ENCODE measurements at regions not wholly inside any gene's neighbourhood (a gene's known extent, or its start where the extent isn't known, plus 50 kb on each side); places are given as distances from the start of the nearest gene placed in this dataset.

- H3K9me3 ChIP-seq (ENCODE audit: control insufficient read depth in 3 of 3, low read length in 3 of 3): peaks cover 0 to 4% (median 3%) of the 10 kb centered on the region in 3 donors
- no peaks in the 10 kb centered on the region for H3K4me1 ChIP-seq (ENCODE audit: control insufficient read depth in 3 of 3, insufficient read depth in 3 of 3, low read length in 3 of 3)
- H3K36me3 ChIP-seq (ENCODE audit: control insufficient read depth in 3 of 3, insufficient read depth in 3 of 3, low read length in 3 of 3): no peaks in the 10 kb centered on the region
- no peak overlapping the region for H3K27ac ChIP-seq (ENCODE audit: low read depth, low read length)
- H3K27me3 ChIP-seq (ENCODE audit: control insufficient read depth in 3 of 3, insufficient read depth in 3 of 3, low read length in 3 of 3): no peaks in the 10 kb centered on the region
- H3K9ac ChIP-seq (ENCODE audit: low read depth in 1 of 3, low read length in 3 of 3): no peak overlapping the region
- H3K4me3 ChIP-seq (ENCODE audit: low read length in 3 of 3): no peak overlapping the region
Measured at GRCh38 chrX:63475200-63475599, 124.1 kb upstream of the SPIN4 start.

DNA sequence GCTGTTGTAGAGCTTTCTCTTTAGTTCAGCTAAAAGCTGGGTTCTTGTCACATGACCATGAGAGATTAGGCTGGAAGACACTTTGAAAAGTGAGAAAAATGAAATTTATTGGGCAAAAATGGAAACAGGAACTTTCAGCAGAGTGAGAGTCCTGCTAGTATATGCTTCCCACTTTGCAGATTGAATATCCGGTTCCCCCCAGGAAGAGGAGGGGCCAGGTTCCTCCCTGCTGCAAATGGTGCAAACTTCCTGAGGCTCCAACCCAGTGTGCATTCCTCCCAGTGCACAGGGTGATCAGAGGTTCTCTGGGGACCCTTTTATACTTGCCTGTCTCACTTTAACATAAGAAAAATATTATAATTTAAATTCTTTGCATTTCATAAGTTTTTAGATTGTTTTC lies 119.9 kb upstream of the SPIN4 start:
- Histone ChIP-seq H3K27me3 (ENCODE audit: control insufficient read depth in 3 of 3, insufficient read depth in 3 of 3, low read length in 3 of 3) (no peaks in the 10 kb centered on the region), H3K4me3 (ENCODE audit: low read length in 3 of 3) (no peak overlapping the region), H3K27ac (ENCODE audit: low read depth, low read length) (no peak overlapping the region), H3K4me1 (ENCODE audit: control insufficient read depth in 3 of 3, insufficient read depth in 3 of 3, low read length in 3 of 3) (no peaks in the 10 kb centered on the region), H3K36me3 (ENCODE audit: control insufficient read depth in 3 of 3, insufficient read depth in 3 of 3, low read length in 3 of 3) (no peaks in the 10 kb centered on the region), H3K9me3 (ENCODE audit: control insufficient read depth in 3 of 3, low read length in 3 of 3) (peaks cover 0 to 4% (median 3%) of the 10 kb centered on the region in 3 donors), H3K9ac (ENCODE audit: low read depth in 1 of 3, low read length in 3 of 3) (no peak overlapping the region)

- Histone ChIP-seq H3K27ac (ENCODE audit: low read depth, low read length) (no peak overlapping the region), H3K27me3 (ENCODE audit: control insufficient read depth in 3 of 3, insufficient read depth in 3 of 3, low read length in 3 of 3) (no peaks in the 10 kb centered on the region), H3K9me3 (ENCODE audit: control insufficient read depth in 3 of 3, low read length in 3 of 3) (peaks cover 0 to 4% (median 3%) of the 10 kb centered on the region in 3 donors), H3K4me3 (ENCODE audit: low read length in 3 of 3) (no peak overlapping the region), H3K9ac (ENCODE audit: low read depth in 1 of 3, low read length in 3 of 3) (no peak overlapping the region), H3K4me1 (ENCODE audit: control insufficient read depth in 3 of 3, insufficient read depth in 3 of 3, low read length in 3 of 3) (no peaks in the 10 kb centered on the region), H3K36me3 (ENCODE audit: control insufficient read depth in 3 of 3, insufficient read depth in 3 of 3, low read length in 3 of 3) (no peaks in the 10 kb centered on the region)
Measured at GRCh38 chrX:63470506-63470905, 119.4 kb upstream of the SPIN4 start.

GRCh38 chrX:63466690-63467089 lies 115.6 kb upstream of the SPIN4 start:
- Histone ChIP-seq H3K4me1 (ENCODE audit: control insufficient read depth in 3 of 3, insufficient read depth in 3 of 3, low read length in 3 of 3) (no peaks in the 10 kb centered on the region), H3K27me3 (ENCODE audit: control insufficient read depth in 3 of 3, insufficient read depth in 3 of 3, low read length in 3 of 3) (no peaks in the 10 kb centered on the region), H3K27ac (ENCODE audit: low read depth, low read length) (no peak overlapping the region), H3K36me3 (ENCODE audit: control insufficient read depth in 3 of 3, insufficient read depth in 3 of 3, low read length in 3 of 3) (no peaks in the 10 kb centered on the region), H3K9me3 (ENCODE audit: control insufficient read depth in 3 of 3, low read length in 3 of 3) (peaks cover 0 to 4% (median 0%) of the 10 kb centered on the region in 3 donors), H3K4me3 (ENCODE audit: low read length in 3 of 3) (no peak overlapping the region), H3K9ac (ENCODE audit: low read depth in 1 of 3, low read length in 3 of 3) (no peak overlapping the region)

GRCh38 chrX:63458981-63459380 lies 107.8 kb upstream of the SPIN4 start:
- no peak overlapping the region for H3K9ac ChIP-seq (ENCODE audit: low read depth in 1 of 3, low read length in 3 of 3)
- H3K36me3 ChIP-seq (ENCODE audit: control insufficient read depth in 3 of 3, insufficient read depth in 3 of 3, low read length in 3 of 3): no peaks in the 10 kb centered on the region
- no peak overlapping the region for H3K27ac ChIP-seq (ENCODE audit: low read depth, low read length)
- peaks cover 0 to 2% (median 0%) of the 10 kb centered on the region in 3 donors for H3K9me3 ChIP-seq (ENCODE audit: control insufficient read depth in 3 of 3, low read length in 3 of 3)
- H3K4me3 ChIP-seq (ENCODE audit: low read length in 3 of 3): no peak overlapping the region
- no peaks in the 10 kb centered on the region for H3K4me1 ChIP-seq (ENCODE audit: control insufficient read depth in 3 of 3, insufficient read depth in 3 of 3, low read length in 3 of 3)
- H3K27me3 ChIP-seq (ENCODE audit: control insufficient read depth in 3 of 3, insufficient read depth in 3 of 3, low read length in 3 of 3): no peaks in the 10 kb centered on the region

DNA sequence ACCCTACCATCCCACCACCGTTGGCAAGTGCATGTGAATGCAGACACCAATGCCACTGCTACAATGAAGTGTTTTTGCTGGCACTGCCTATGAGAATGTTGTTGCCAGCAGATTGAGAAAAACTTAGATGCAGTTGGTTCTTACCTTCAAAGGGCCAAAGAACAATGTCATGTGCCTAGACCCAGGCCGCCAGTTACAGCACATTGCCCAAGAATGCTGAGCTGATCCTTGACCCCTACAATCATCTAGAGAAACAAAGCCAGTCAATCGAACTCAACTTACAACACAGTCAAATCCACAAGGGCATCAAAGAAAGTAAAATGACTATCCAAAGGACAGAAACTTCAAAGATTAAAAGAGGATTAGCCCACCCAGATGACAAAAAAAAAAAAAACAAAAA lies 102.4 kb upstream of the SPIN4 start:
- Histone ChIP-seq H3K4me3 (ENCODE audit: low read length in 3 of 3) (no peak overlapping the region), H3K9ac (ENCODE audit: low read depth in 1 of 3, low read length in 3 of 3) (no peak overlapping the region), H3K36me3 (ENCODE audit: control insufficient read depth in 3 of 3, insufficient read depth in 3 of 3, low read length in 3 of 3) (peaks cover 0 to 5% (median 2%) of the 10 kb centered on the region in 3 donors), H3K4me1 (ENCODE audit: control insufficient read depth in 3 of 3, insufficient read depth in 3 of 3, low read length in 3 of 3) (no peaks in the 10 kb centered on the region), H3K9me3 (ENCODE audit: control insufficient read depth in 3 of 3, low read length in 3 of 3) (peaks cover 0 to 2% (median 0%) of the 10 kb centered on the region in 3 donors), H3K27ac (ENCODE audit: low read depth, low read length) (no peak overlapping the region), H3K27me3 (ENCODE audit: control insufficient read depth in 3 of 3, insufficient read depth in 3 of 3, low read length in 3 of 3) (no peaks in the 10 kb centered on the region)

GRCh38 chrX:63441717-63442116 lies 90.6 kb upstream of the SPIN4 start:
- no peaks in the 10 kb centered on the region for H3K9me3 ChIP-seq (ENCODE audit: control insufficient read depth in 3 of 3, low read length in 3 of 3)
- H3K9ac ChIP-seq (ENCODE audit: low read depth in 1 of 3, low read length in 3 of 3): no peak overlapping the region
- H3K4me3 ChIP-seq (ENCODE audit: low read length in 3 of 3): no peak overlapping the region
- H3K4me1 ChIP-seq (ENCODE audit: control insufficient read depth in 3 of 3, insufficient read depth in 3 of 3, low read length in 3 of 3): no peaks in the 10 kb centered on the region
- H3K36me3 ChIP-seq (ENCODE audit: control insufficient read depth in 3 of 3, insufficient read depth in 3 of 3, low read length in 3 of 3): no peaks in the 10 kb centered on the region
- H3K27me3 ChIP-seq (ENCODE audit: control insufficient read depth in 3 of 3, insufficient read depth in 3 of 3, low read length in 3 of 3): no peaks in the 10 kb centered on the region
- no peak overlapping the region for H3K27ac ChIP-seq (ENCODE audit: low read depth, low read length)

GRCh38 chrX:63439580-63439979 lies 88.4 kb upstream of the SPIN4 start:
- H3K9ac ChIP-seq (ENCODE audit: low read depth in 1 of 3, low read length in 3 of 3): no peak overlapping the region
- H3K27ac ChIP-seq (ENCODE audit: low read depth, low read length): no peak overlapping the region
- H3K27me3 ChIP-seq (ENCODE audit: control insufficient read depth in 3 of 3, insufficient read depth in 3 of 3, low read length in 3 of 3): no peaks in the 10 kb centered on the region
- no peaks in the 10 kb centered on the region for H3K9me3 ChIP-seq (ENCODE audit: control insufficient read depth in 3 of 3, low read length in 3 of 3)
- no peak overlapping the region for H3K4me3 ChIP-seq (ENCODE audit: low read length in 3 of 3)
- no peaks in the 10 kb centered on the region for H3K36me3 ChIP-seq (ENCODE audit: control insufficient read depth in 3 of 3, insufficient read depth in 3 of 3, low read length in 3 of 3)
- H3K4me1 ChIP-seq (ENCODE audit: control insufficient read depth in 3 of 3, insufficient read depth in 3 of 3, low read length in 3 of 3): no peaks in the 10 kb centered on the region

DNA sequence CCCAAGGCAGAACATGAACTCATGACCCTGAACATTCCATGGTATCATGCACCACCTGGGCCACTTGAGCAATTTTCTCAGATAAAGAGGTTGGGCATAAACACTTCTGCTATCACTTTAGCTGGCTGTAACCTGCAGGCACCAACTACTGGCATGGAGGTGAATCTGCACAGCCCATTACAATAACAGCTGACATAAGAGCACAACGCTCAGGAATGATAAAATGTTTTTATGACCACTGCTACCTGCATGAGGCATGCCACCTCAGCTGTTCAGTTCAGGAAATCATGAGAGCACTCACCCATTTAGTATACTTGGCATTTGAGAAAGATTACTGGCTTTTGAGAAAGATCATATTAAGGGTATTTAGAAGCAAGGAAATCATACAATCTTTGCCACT lies 85.7 kb upstream of the SPIN4 start:
- Histone ChIP-seq H3K9me3 (ENCODE audit: control insufficient read depth in 3 of 3, low read length in 3 of 3) (no peaks in the 10 kb centered on the region), H3K4me1 (ENCODE audit: control insufficient read depth in 3 of 3, insufficient read depth in 3 of 3, low read length in 3 of 3) (no peaks in the 10 kb centered on the region), H3K27me3 (ENCODE audit: control insufficient read depth in 3 of 3, insufficient read depth in 3 of 3, low read length in 3 of 3) (no peaks in the 10 kb centered on the region), H3K27ac (ENCODE audit: low read depth, low read length) (no peak overlapping the region), H3K36me3 (ENCODE audit: control insufficient read depth in 3 of 3, insufficient read depth in 3 of 3, low read length in 3 of 3) (no peaks in the 10 kb centered on the region), H3K4me3 (ENCODE audit: low read length in 3 of 3) (no peak overlapping the region), H3K9ac (ENCODE audit: low read depth in 1 of 3, low read length in 3 of 3) (no peak overlapping the region)

DNA sequence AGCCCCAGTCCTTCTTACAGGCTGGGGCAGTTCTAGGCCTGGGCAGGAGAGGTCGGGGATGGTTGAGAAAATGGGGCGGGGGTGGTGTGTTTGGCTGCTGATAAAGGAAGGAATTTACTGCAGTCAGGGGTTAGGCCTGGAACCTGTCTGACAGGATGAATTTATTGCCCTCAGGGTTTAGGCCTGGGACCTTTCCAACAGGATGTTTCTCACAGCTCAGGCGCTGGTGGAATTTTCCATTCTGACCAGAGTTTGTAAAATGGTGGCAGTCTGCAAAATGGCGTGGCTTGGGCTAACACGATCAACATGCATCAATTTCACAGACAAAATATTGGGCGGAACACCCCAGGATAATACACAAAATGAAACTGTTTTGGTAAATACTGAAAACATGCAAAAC lies 83.5 kb upstream of the SPIN4 start:
- Histone ChIP-seq H3K36me3 (ENCODE audit: control insufficient read depth in 3 of 3, insufficient read depth in 3 of 3, low read length in 3 of 3) (no peaks in the 10 kb centered on the region), H3K9me3 (ENCODE audit: control insufficient read depth in 3 of 3, low read length in 3 of 3) (no peaks in the 10 kb centered on the region), H3K27ac (ENCODE audit: low read depth, low read length) (no peak overlapping the region), H3K4me1 (ENCODE audit: control insufficient read depth in 3 of 3, insufficient read depth in 3 of 3, low read length in 3 of 3) (no peaks in the 10 kb centered on the region), H3K9ac (ENCODE audit: low read depth in 1 of 3, low read length in 3 of 3) (no peak overlapping the region), H3K27me3 (ENCODE audit: control insufficient read depth in 3 of 3, insufficient read depth in 3 of 3, low read length in 3 of 3) (no peaks in the 10 kb centered on the region), H3K4me3 (ENCODE audit: low read length in 3 of 3) (no peak overlapping the region)

DNA sequence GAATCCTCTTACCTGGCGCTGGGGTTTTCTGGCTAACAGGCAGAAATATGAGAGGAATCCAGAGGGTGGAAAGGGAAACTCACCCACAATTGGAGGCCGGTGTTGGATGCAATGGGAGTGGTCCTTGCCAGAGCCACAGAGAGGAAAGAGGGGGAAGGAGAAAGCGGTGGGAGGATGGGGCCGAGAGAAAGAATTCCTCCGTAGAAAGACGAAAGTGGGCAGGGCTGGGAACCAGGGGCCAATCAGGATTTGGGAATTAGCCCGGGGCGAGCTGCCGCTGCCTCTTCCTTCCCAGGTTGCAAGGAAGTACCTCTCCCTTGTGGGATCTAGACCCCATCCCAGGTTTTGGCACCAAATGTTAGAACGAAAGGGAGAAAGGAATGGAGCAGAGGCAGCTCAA lies 83.1 kb upstream of the SPIN4 start:
- no peaks in the 10 kb centered on the region for H3K36me3 ChIP-seq (ENCODE audit: control insufficient read depth in 3 of 3, insufficient read depth in 3 of 3, low read length in 3 of 3)
- no peaks in the 10 kb centered on the region for H3K4me1 ChIP-seq (ENCODE audit: control insufficient read depth in 3 of 3, insufficient read depth in 3 of 3, low read length in 3 of 3)
- no peaks in the 10 kb centered on the region for H3K27me3 ChIP-seq (ENCODE audit: control insufficient read depth in 3 of 3, insufficient read depth in 3 of 3, low read length in 3 of 3)
- no peak overlapping the region for H3K9ac ChIP-seq (ENCODE audit: low read depth in 1 of 3, low read length in 3 of 3)
- H3K4me3 ChIP-seq (ENCODE audit: low read length in 3 of 3): no peak overlapping the region
- no peaks in the 10 kb centered on the region for H3K9me3 ChIP-seq (ENCODE audit: control insufficient read depth in 3 of 3, low read length in 3 of 3)
- H3K27ac ChIP-seq (ENCODE audit: low read depth, low read length): no peak overlapping the region

Data from skeletal muscle tissue (tissue), 3 donors.